GM19372 (cell line): ENCODE measurements at regions not wholly inside any gene's neighbourhood (a gene's known extent, or its start where the extent isn't known, plus 50 kb on each side); places are given as distances from the start of the nearest gene placed in this dataset.

Experiments
- ATAC-seq: cut with Tn5 transposase; IDR thresholded peaks from one replicate; pipeline ENCODE4 v1.9.1; 2021; ENCODE audit warnings: mild to moderate bottlenecking, low read depth, moderate library complexity; ENCODE audit not compliant: unreplicated experiment

DNA sequence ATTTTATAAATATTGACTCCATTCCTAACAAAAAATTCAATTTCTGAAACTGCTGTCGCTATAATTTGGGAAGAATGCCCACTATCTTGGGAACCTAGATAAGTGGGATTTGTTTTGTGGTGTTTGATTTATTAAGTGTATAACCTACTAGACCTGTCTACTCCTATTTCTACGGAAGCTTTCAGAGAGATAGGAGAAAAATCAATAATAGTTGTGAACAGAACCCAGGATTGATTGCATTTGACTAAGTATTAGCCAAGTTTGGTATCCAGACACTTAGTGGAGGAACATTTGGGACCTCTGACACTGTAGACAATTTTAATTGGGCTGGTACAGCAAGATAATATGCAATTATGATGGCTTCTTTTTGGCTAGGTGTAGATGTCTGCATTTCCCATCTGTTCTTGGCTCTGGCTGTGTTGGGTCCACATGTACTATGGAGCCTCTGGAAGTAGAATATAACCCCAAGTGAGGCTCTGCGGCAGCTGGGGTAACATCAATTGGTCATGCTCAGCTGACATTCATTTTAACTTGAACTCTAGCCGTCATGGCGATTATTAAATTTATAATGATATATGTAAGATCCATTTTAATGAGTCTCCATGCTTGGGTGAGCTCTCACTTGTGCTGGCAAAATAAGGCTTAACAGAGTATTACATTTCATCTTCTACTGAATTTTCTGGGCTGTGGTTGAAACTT lies 111.5 kb upstream of the E2F8 start:
- ATAC-seq, result no peak

DNA sequence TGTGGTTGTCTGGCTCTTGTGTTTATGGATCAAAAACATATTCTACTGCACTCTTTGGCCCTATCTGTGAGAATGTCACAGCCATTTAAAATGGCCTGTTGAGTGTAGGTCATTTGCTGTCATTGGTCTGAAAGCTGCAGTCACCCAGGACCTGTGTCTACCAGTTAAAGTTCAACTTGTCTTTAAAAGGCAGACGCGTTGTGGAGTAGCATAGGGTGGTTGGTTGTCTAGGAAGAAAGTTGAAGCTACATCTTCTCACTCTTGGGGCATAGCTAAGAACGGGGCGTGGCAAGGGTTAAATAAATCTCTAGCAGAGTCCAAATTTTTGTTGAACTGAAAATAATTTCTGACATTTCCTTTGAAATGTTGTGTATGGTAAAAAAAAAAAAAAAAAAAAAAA lies 110.7 kb upstream of the E2F8 start:
- no peak for ATAC-seq

DNA sequence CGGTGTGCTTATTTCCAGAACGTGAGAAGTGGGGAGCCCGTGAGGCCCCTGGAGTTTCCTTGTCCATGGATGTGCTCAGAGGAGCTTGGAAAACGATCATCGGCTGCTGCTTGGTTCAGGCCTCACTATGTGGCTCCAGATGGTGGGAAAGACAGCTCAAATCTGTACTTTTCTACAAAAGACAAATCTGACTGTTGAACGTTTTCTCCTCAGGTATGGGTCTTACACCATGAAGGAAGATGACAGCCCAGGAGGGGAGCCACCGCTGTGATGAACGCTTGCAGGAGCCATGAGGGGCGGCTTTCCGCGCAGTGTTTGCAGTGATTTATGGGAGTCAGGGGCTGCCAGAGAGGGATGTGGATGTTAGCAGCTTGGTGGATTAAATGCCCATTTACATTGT lies 109.4 kb upstream of the E2F8 start:
- ATAC-seq, result no peak

DNA sequence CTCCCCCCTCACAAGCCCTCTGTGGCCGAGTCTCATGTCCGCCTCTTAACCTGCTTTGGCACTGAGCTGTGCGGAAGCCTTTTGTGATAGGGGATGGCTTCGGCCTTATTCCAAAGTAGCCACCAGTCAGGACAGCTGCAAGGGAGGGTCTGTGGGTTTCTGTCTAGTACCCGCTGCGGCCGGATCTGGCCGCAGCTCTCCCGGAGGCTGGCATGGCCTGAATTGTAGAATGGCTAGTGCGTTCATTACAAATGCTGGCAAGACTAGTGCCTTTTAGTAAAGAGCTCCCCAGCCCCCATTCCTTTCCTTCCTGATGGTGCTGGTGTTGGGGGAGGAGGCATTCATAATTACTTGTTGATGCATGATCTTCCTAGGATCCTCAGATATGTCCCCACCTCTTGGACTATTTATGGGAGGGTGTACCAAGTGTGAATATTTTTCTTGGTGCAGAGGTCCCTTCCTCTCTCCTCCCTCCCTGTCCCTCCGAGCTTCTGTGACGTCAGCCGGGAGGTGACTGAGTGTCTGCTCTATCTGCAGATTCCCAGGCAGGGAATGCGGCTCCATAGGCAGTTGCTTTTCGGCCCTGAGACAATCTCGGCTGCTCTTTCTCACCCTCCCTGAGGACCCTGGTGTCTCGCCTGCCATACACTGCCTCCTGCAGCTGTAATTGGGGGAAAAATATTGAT lies 108.7 kb upstream of the E2F8 start:
- ATAC-seq, result no peak

DNA sequence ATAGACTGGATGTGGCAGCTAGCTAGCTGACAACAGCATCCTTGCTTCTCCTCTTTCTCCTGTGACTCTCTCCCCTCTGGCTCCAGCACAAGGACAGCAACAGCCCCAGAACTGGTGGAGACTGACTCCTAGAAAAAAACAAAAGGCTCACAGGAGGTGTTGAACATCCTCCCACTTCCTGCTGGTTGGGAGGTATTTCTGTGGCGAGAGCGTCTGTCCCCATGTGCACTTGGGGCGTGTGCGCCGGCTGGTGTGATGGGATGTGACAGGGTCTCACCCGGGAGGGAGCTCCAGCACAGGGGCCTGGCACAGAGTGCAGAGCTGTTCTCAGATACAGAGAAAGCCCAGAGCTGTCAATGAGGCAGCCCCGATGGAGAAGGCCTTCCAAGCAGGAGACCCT lies 107.2 kb upstream of the E2F8 start:
- ATAC-seq, result no peak

DNA sequence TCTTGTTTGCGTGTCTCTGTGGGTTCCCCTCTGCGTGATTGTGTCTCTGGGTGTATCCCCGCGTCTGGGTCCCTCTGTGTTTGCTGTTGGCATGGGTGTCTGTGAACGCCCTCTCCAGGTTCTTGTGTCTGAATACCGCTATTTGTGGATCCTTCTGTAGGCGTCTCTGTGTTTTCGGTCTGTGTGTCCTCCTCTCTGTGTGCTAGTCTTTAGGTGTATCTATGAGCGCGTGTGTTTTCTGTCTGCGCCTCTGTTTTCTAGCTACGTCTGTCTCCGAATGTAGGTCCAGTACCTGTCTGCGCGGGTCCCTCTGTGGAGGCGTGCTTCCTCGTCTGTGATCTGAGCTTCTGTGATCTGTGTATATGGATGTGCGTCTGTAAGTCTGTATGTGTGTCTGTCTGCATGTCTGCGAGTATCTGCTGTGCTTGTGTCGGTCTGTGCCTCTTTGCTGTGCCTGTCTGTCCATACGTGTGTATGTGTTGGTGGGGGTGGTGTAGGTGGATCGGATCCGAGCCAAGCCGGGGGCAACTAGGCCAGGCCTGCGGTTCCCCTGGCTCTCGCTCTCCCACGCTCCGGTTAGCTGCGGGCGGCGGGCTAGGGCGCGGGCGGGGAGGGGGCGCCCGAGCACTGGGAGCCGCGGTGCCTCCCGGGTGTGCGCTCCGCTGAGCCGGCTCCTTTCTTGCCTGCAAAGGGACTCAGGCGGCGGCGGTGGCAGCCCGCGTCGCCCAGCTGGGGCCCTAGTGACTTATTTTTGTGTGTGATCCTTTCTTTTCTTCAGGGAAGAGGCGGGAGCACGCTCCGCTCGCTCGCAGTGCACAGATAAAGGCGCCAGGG lies 105.3 kb upstream of the E2F8 start:
- no peak for ATAC-seq

DNA sequence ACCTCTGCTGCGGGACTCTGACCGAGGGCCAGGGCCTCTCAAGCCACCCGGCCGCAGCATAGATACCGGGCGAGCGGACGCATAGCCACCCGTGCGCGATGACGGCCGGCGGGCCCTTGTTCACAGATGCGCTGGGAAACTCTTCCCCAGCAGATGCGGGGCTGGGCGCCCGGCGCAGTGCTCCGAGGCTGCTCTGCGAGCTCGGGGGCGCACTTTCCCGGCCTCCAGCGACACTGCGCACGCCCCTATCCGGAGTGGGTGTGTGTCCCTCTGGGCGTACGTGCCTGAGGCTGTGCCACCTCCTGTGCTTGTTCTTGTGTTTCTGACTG lies 104.7 kb upstream of the E2F8 start:
- no peak for ATAC-seq

DNA sequence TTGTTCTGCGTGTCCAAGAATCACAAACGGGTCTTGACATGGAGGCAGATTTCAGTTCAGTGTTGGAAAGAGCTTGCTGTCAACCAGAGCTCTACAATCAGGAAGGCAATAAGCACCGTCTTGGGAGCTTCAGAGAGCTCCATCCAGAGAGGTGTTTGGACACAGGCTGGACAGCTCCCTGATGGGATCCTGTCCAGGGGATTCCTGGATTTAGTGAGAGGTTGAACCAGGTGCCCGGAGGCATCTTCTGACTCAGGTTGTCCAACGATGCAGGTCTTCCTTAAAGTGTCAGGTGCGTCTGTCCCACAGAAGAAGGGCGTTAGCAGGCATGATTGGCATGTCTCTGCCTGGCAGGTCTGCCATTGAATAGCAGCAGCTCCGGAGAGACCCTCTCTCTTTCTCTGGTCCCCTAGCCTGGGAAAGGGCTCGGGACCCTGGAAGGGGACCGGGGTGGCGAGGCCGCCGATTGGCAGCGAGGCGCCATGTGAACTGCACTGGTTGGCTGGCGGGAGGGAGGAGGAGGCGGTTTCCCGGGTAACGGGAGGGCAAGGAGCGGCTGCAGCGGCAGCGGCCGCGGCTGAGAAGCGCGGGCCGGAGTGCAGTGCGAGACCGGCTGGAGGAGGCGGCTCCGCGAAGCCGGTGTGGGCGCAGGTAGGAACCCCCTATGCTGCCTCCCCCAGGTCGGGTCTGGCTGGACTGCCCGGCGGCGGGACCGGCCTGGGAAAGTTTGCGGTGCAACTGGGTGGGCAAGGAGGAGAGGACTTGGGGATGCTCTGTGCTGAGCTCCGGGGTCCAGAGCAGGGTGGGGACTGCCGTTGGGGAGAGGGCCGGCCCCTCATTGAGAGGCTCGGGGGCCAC lies 104.1 kb upstream of the E2F8 start:
- ATAC-seq, result no peak

DNA sequence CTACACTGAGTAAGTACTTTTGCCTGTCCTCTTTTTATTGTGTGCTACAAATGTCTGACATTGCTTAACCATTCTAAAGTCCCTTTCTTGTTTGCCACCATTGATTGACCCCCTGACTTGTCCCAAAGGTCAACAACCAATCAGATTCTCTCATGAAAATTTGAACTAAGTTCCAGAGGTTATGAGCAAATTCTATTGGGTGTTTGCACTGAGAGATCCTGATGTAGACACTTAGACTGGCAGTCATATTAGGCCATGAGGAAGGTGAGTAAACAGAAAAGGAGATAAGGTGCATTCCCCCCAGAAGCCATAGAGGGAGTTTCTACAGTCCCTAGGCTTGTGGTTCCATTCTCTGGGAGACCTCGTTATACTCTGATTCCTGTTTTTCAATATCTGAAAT lies 101.3 kb upstream of the E2F8 start:
- no peak for ATAC-seq

DNA sequence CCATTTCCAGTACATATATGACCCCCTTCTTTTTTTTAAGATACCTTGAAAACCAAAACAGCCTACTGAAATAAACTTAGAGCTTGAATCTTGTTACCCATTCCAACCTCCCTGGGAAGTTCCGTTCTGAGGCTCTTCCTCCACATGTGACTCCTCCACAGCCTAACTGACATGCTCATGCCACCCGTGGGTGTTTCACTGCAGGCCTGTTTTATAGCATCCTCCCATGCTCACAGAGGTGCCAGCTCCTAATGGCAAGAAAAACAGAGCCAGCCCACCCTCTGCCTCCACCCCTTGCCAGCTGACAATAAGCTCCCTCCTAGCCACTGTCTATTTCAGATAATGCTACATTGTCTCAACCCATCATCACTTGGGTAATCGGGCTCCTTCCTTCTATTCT lies 97.6 kb upstream of the E2F8 start:
- no peak for ATAC-seq

DNA sequence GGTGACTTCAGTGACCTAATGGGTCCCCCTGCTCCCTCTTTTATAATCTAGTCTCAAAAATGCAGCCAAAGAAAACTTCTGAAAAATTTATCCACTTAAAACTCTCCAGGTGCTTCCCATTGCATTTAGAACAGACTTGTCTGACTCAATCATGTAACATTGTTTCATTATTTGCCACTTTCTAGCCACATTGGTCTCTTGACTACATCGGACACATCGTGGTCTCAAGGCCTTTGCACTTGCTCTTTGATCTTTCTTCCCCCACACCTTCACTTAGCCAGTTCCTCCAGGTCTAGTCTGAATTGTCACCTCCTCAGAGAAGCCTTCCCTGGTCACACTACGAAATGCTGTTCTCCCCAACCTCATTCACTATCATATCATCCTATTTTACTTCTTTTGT lies 97.0 kb upstream of the E2F8 start:
- no peak for ATAC-seq

DNA sequence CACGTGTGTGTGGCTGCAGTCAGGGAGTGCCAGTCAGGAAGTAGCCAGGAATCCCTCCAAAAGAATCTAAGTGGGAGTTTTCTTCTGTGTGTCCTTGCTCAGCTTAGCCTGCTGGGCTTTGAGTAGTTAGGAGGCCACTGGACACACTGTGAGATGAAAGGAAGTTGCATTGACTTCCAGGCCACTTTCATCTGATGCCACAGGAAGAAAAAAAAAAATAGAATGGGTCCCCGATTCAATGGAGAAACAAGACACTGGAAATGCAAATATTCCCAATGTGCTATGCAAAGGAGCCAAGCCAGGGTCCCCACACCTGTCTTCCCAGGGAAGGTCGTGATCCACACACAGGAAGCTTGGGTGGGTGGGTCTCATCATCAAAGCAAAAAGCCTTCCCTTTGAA lies 95.6 kb upstream of the E2F8 start:
- ATAC-seq, result no peak

DNA sequence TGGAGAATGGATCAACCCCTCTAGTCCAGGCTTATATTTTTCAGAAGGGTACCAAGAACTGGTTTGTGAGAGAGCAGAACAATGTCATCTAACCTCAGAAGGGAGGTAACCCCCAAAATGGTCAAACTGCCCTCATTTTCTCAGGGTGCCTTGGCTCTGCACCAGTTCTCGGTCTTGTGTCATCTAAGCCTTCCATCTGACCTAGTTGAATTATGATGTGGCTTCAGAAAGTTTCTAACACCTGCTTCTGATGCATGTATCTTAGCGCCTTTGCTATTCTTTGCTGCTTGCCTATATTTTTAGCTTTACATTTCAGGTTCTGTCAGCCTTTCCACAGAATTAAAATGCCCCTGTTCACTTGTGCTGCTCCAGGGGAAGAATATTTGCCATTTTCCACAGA lies 91.7 kb upstream of the E2F8 start:
- peak; percentile 63 for ATAC-seq

DNA sequence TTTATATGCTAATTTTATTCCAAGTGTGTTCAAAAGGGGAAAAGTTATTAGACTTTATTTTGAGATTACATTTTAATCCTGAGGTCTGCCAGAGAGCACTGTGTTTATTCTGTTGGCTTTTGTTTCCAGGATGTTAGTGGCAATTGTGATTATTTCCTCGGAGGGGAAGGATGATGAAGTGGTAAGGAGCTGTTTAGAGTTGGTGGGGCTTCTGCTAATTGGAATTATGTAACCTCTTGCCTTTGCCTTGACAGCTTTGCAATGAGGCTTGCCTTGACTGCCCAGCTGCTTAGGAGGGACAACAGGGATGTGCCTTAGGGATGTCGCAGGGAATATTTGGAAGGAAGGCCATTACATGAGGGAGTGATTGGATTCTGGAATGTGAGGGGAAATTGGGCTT lies 89.7 kb upstream of the E2F8 start:
- ATAC-seq, result no peak

DNA sequence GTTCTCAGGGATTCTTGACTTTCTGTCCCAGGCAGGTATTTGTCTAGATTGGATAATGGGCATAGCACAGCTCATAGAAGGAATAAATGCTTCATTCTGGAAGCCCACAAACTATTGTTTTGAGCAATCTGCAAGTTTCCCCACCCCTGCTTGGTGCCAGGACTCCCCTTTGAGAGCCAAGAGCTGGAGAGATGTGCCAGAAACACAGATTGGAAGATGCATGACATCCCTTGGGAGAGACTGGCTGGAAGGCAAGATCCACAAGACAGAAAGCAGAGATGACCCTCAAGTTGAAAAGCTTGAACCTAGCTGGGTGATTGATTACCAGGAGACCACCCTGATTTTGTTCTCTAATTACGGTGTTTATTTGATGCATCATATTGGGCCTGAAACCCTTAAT lies 89.2 kb upstream of the E2F8 start:
- ATAC-seq, result no peak

DNA sequence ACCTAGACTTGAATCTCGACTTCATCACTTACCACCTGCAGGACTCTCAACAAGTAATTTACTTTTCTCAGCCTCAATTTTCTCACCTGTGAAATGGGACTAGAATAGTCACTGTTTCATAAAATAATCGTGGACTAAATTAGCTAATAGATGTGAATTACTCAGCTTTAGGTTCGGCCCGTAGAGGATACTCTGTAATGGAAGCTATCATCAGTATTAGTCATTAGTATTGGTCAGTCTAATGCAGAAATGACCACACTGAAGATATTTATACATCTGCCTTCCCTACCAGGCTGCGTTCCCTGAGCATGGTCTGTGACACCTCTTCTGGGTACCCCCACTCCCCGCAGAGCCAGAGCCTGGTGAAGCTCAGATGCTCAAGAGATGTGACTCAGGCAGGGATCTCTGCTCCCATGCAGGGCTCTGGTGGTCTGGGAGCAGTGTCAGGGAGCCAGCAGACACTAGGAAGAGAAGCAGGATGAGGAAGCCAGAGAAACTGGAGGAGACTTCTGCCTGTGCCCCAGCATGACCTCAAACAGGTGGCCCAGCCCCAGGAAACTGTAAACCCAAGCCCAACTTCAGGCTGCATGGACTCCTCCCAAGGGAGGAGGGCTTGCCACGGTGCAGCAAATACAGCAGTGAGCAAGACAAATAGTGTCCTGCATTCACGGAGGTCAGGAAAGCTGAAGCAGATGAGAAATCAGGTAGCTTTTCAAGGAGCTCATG lies 88.0 kb upstream of the E2F8 start:
- ATAC-seq, result no peak

DNA sequence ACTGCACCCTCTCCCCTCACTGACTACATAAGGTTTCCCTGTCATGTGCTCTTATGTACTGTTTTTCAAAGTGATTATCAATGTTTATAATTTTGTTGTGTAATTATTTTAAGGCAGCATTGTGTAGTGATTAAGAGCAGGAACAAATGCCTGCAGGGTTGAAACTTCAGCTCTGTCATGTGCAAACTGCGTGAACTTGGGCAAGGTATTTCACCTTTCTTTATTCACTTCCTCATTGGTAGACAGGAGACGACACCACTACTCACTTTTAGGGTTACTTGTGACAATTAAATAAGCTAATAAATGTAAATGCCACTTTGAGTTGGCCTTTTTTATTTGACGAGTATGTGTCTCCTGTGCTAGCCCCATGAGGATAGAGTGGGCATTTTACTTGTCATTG lies 86.5 kb upstream of the E2F8 start:
- no peak for ATAC-seq

DNA sequence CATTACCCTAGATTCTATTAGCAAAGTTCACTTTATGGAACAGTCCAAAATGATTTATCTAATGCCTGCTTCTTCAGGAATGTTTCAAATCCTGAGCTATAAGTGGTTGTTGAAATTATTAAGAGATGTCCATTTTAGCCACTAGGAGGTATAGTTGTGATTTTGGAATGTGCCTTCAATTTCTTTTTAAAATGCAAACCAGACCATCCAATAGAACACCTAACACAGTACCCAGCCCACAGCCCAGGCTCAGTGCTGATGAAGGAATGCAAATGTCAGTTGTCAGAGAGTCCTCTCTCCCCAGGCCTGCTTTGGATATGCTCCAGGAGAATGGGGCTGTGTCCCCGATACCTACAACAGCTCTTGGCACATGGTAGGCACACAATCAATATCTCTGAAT lies 85.8 kb upstream of the E2F8 start:
- no peak for ATAC-seq

DNA sequence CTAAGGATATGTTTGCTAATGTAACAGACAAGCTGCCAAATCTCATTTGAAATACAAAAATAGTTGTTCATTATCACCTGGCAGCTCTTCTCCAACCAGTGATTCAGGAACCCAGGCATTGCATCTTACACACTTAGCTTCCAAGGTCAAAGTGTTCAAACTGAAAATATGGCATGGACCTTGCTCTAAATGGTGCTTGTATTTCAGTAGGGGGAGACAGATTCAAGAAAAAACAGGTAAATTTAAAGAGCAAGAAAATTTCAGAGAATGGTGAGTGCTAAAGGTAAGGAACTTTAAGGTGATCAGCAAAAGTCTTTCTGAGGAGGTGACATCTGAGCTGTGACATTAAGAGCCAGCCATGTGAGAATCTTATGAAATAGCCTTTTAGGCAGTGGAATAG lies 82.8 kb upstream of the E2F8 start:
- ATAC-seq, result no peak

DNA sequence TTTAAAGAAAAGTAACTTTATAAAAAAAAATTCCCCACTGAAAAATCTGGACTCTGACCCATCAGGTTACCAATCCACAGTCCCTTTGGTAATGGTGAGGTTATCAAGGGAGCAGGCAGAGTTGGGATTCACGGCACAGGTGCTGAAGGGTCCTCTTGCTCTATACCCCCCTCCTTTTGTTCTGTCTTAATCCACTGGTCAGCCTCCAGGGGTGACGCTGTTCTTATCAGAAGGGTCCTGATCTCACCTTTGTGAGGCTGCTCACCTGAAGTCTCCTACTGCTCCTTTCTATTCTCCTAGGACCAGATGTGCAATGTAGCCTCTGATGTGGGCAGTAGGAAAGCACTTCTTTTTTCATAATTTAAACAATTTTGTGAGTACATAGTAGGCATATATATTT lies 80.6 kb upstream of the E2F8 start:
- ATAC-seq, result no peak
